DOHH2 (cell line): ENCODE measurements at regions not wholly inside any gene's neighbourhood (a gene's known extent, or its start where the extent isn't known, plus 50 kb on each side); places are given as distances from the start of the nearest gene placed in this dataset.

ENCODE experiments used
- EZH2phosphoT487 ChIP-seq: fragments of 200-600 bp; sonication (generic); IDR thresholded peaks from 2 replicates; pipeline ENCODE4 v1.6.1; 2017; ENCODE audit warnings: borderline replicate concordance, mild to moderate bottlenecking, antibody characterized with exemption, low read length, moderate library complexity, mixed read lengths
- TF ChIP-seq, protein P1 (sequence below): fragments of 200-600 bp; sonication (generic); IDR thresholded peaks from one replicate; pipeline ENCODE4 v1.5.1; 2014; ENCODE audit warnings: antibody characterized with exemption, mild to moderate bottlenecking, low read depth, low read length; ENCODE audit not compliant: poor library complexity, severe bottlenecking

DNA sequence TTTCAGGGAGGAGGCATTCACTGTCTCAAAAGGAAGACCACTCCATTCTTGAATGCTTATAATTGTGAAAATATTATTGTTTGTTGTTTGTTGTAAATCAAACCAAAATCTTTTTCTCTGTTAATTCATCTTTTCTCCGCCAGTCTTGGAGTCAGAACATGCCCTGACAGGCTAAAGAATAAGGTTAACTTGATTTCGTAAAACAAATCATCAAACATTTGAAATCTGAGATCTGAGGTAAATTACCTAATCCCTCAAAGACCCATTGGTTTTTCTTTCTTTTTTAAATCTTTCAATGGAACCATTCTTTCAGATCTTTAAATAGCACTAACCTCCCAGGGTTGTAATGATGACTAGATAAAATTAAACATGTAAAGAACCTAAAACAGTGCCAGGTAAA, 430.1 kb upstream of the PTBP2 start:
- TF ChIP-seq, protein P1, sequence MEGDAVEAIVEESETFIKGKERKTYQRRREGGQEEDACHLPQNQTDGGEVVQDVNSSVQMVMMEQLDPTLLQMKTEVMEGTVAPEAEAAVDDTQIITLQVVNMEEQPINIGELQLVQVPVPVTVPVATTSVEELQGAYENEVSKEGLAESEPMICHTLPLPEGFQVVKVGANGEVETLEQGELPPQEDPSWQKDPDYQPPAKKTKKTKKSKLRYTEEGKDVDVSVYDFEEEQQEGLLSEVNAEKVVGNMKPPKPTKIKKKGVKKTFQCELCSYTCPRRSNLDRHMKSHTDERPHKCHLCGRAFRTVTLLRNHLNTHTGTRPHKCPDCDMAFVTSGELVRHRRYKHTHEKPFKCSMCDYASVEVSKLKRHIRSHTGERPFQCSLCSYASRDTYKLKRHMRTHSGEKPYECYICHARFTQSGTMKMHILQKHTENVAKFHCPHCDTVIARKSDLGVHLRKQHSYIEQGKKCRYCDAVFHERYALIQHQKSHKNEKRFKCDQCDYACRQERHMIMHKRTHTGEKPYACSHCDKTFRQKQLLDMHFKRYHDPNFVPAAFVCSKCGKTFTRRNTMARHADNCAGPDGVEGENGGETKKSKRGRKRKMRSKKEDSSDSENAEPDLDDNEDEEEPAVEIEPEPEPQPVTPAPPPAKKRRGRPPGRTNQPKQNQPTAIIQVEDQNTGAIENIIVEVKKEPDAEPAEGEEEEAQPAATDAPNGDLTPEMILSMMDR: no peak
- no peak for TF ChIP-seq EZH2phosphoT487
